ENCODE measurements at regions not wholly inside any gene's neighbourhood (a gene's known extent, or its start where the extent isn't known, plus 50 kb on each side); places are given as distances from the start of the nearest gene placed in this dataset.

- TF ChIP-seq RORB (CRISPR knock-in tag; IDR thresholded peaks at IDR 0.05) = no peak
- no peak for TF ChIP-seq CREB1 (CRISPR knock-in tag; IDR thresholded peaks at IDR 0.05)
- TF ChIP-seq SMAD4 (CRISPR knock-in tag; IDR thresholded peaks at IDR 0.05) = no peak
- no peak for TF ChIP-seq ETV6 (CRISPR knock-in tag; IDR thresholded peaks at IDR 0.05)
- TF ChIP-seq CTCF (IDR thresholded peaks at IDR 0.05) = no peak
- no peak for TF ChIP-seq SMAD3 (CRISPR knock-in tag; IDR thresholded peaks at IDR 0.05; ENCODE audit: borderline replicate concordance)
- TF ChIP-seq FOXJ3 (CRISPR knock-in tag; IDR thresholded peaks at IDR 0.05; ENCODE audit: borderline replicate concordance) = no peak
- TF ChIP-seq NR1H2 (CRISPR knock-in tag; IDR thresholded peaks at IDR 0.05) = no peak
- no peak for TF ChIP-seq ATF3 (CRISPR knock-in tag; conservative IDR thresholded peaks at IDR 0.05)
- TF ChIP-seq OVOL2 (CRISPR knock-in tag; IDR thresholded peaks at IDR 0.05; ENCODE audit: borderline replicate concordance) = no peak
- no peak for TF ChIP-seq ELF4 (CRISPR knock-in tag; IDR thresholded peaks at IDR 0.05; ENCODE audit: low read depth)
- no peak for TF ChIP-seq TEAD1 (CRISPR knock-in tag; IDR thresholded peaks at IDR 0.05)
- TF ChIP-seq FOXP1 (CRISPR knock-in tag; IDR thresholded peaks at IDR 0.05; ENCODE audit: borderline replicate concordance) = no peak
These were observed 67.4 kb upstream of the UNC13C start for GRCh38 chr15:53910852-53911251.

Data from WTC11 (cell line).